ENCODE measurements at regions not wholly inside any gene's neighbourhood (a gene's known extent, or its start where the extent isn't known, plus 50 kb on each side); places are given as distances from the start of the nearest gene placed in this dataset.
A peak's percentile ranks its signal among the peaks of the same experiment; 100 is the strongest.

DNA sequence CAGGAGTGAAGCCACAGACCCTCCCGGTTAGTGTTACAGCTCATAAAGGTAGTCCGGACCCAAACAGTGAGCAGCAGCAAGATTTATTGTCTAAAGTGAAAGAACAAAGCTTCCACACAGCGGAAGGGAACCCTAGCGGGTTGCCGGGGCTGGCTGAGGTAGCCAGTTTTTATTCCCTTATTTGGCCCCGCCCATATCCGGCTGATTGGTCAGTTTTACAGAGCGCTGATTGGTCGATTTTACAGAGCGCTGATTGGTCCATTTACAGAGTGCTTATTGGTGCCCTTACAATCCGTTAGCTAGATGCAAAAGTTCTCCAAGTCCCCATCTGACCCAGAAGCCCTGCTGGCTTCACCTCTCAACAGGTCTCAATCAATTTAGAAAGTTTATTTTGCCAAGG lies 126.0 kb upstream of the RFC3 start:
- no peak for FAIRE-seq
- no peaks in the 10 kb centered on the region for H4K20me1 ChIP-seq (ENCODE audit: control insufficient read depth, insufficient read depth)
- no peak for ATAC-seq
- H2AFZ ChIP-seq (ENCODE audit: control insufficient read depth, low read depth, low read length) = no peak overlapping the region
- intact Hi-C loops (cut with micrococcal nuclease; ENCODE audit: unreplicated experiment) = no loop called here
- CTCF ChIA-PET = interaction anchor here (0.6 to 1.3 kb wide), 3 partner anchors 9 to 105 kb away, joined by 3 to 4 read pairs (median 3); no protein-coding TSS in a partner anchor
- DNase-seq (ENCODE audit: low read depth, low spot score) = no peak
- no TSS peak for BruUV-seq (replicated peaks)
- no peak overlapping the region for H3K27ac ChIP-seq (ENCODE audit: control insufficient read depth, insufficient read depth)
- no peak overlapping the region for H3K4me2 ChIP-seq (ENCODE audit: control insufficient read depth, insufficient read depth)
- H3K9me3 ChIP-seq (replicated peaks; ENCODE audit: control insufficient read depth, insufficient read depth, low read length) = no peaks in the 10 kb centered on the region; the same call in 1 of the 3 replicates
- no peaks in the 10 kb centered on the region for H3K27me3 ChIP-seq (replicated peaks in 1 of 2; ENCODE audit: control insufficient read depth in 2 of 2, insufficient read depth in 2 of 2, low read length in 1 of 2)
- no peaks in the 10 kb centered on the region for H3K4me1 ChIP-seq (ENCODE audit: control insufficient read depth, insufficient read depth, low read length)
- POLR2A ChIA-PET = no interaction called here
- no peaks in the 10 kb centered on the region for H3K36me3 ChIP-seq (ENCODE audit: control insufficient read depth in 2 of 2, insufficient read depth in 2 of 2, low read length in 1 of 2)
- H3K79me2 ChIP-seq (ENCODE audit: control insufficient read depth, insufficient read depth, low read length) = no peaks in the 10 kb centered on the region
- TF ChIP-seq, protein P1, sequence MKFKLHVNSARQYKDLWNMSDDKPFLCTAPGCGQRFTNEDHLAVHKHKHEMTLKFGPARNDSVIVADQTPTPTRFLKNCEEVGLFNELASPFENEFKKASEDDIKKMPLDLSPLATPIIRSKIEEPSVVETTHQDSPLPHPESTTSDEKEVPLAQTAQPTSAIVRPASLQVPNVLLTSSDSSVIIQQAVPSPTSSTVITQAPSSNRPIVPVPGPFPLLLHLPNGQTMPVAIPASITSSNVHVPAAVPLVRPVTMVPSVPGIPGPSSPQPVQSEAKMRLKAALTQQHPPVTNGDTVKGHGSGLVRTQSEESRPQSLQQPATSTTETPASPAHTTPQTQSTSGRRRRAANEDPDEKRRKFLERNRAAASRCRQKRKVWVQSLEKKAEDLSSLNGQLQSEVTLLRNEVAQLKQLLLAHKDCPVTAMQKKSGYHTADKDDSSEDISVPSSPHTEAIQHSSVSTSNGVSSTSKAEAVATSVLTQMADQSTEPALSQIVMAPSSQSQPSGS (IDR thresholded peaks at IDR 0.05; ENCODE audit: low read length) = no peak
- TF ChIP-seq NFYB (IDR thresholded peaks at IDR 0.05; ENCODE audit: insufficient read depth, low read depth, low read length) (peak; percentile 67; the same call in 1 of the 2 replicates), EED (IDR thresholded peaks at IDR 0.05; ENCODE audit: low read depth) (no peak)
- RAD21 ChIA-PET (ENCODE audit: unreplicated experiment) = no interaction called here
- no peak overlapping the region for H3K4me3 ChIP-seq
- in situ Hi-C loops (cut with MboI) = no loop called here
- 80% methylated on average over 11 of the region's 11 CpGs for WGBS (ENCODE audit: insufficient coverage, insufficient replicate concordance, low lambda C conversion rate, missing lambda C conversion rate)
- SMC1A ChIA-PET (ENCODE audit: uncharacterized antibody, unreplicated experiment) = interaction anchor here (0.6 to 1.2 kb wide), 2 partner anchors 41 to 194 kb away, joined by 3 read pairs; no protein-coding TSS in a partner anchor
- no peak overlapping the region for H3K9ac ChIP-seq (ENCODE audit: control insufficient read depth, insufficient read depth, low read length)

DNA sequence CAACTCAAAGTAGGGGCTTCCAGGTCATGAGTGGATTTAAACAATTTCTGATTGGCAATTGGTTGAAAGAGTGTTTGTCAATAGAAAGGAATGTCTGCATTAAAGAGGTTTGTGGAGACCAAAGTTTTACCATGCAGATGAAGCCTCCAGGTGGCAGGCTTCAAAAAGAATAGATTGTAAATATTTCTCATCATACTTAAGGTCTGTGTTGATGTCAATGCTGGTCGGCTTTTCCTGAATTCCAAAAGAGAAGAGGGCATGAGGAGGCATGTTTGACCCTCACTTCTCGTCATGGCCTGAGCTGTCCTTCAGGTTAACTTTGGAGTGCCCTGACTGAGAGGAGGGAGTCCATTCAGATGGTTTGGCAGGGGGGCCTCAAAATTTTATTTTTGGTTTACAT lies 125.4 kb upstream of the RFC3 start:
- CTCF ChIA-PET = interaction anchor here (0.6 to 1.6 kb wide), 4 partner anchors 8 to 105 kb away, joined by 3 to 5 read pairs (median 4); no protein-coding TSS in a partner anchor
- RAD21 ChIA-PET (ENCODE audit: unreplicated experiment) = no interaction called here
- no peak overlapping the region for H2AFZ ChIP-seq (ENCODE audit: control insufficient read depth, low read depth, low read length)
- no peak for ATAC-seq
- SMC1A ChIA-PET (ENCODE audit: uncharacterized antibody, unreplicated experiment) = interaction anchor here (1.2 to 1.6 kb wide), 2 partner anchors 11 to 41 kb away, joined by 3 to 4 read pairs; no protein-coding TSS in a partner anchor
- H3K4me3 ChIP-seq = no peak overlapping the region
- no TSS peak for BruUV-seq (replicated peaks)
- H3K27ac ChIP-seq (ENCODE audit: control insufficient read depth, insufficient read depth) = no peak overlapping the region
- FAIRE-seq = no peak
- in situ Hi-C loops (cut with MboI) = no loop called here
- H3K79me2 ChIP-seq (ENCODE audit: control insufficient read depth, insufficient read depth, low read length) = no peaks in the 10 kb centered on the region
- H3K36me3 ChIP-seq (ENCODE audit: control insufficient read depth in 2 of 2, insufficient read depth in 2 of 2, low read length in 1 of 2) = no peaks in the 10 kb centered on the region
- TF ChIP-seq USF2 (IDR thresholded peaks at IDR 0.05; ENCODE audit: borderline replicate concordance, low read depth, low read length) (no peak), EED (IDR thresholded peaks at IDR 0.05; ENCODE audit: low read depth) (no peak)
- no peaks in the 10 kb centered on the region for H3K4me1 ChIP-seq (ENCODE audit: control insufficient read depth, insufficient read depth, low read length)
- H3K9ac ChIP-seq (ENCODE audit: control insufficient read depth, insufficient read depth, low read length) = no peak overlapping the region
- H3K4me2 ChIP-seq (ENCODE audit: control insufficient read depth, insufficient read depth) = no peak overlapping the region
- H4K20me1 ChIP-seq (ENCODE audit: control insufficient read depth, insufficient read depth) = no peaks in the 10 kb centered on the region
- H3K9me3 ChIP-seq (replicated peaks; ENCODE audit: control insufficient read depth, insufficient read depth, low read length) = no peaks in the 10 kb centered on the region; the same call in 1 of the 3 replicates
- intact Hi-C loops (cut with micrococcal nuclease; ENCODE audit: unreplicated experiment) = no loop called here
- DNase-seq (ENCODE audit: low read depth, low spot score) = no peak
- no peaks in the 10 kb centered on the region for H3K27me3 ChIP-seq (replicated peaks in 1 of 2; ENCODE audit: control insufficient read depth in 2 of 2, insufficient read depth in 2 of 2, low read length in 1 of 2)
- 100% methylated on average over 2 of the region's 2 CpGs for WGBS (ENCODE audit: insufficient coverage, insufficient replicate concordance, low lambda C conversion rate, missing lambda C conversion rate)
- POLR2A ChIA-PET = no interaction called here

All from GM12878 (cell line).